HG03457 (cell line): ENCODE measurements at regions not wholly inside any gene's neighbourhood (a gene's known extent, or its start where the extent isn't known, plus 50 kb on each side); places are given as distances from the start of the nearest gene placed in this dataset.
A peak's percentile ranks its signal among the peaks of the same experiment; 100 is the strongest.
"Not testable (repeated sequence)": the region's sequence is repeated elsewhere in the genome, so short reads cannot be mapped to it uniquely, and the experiment has no call there.

Source experiments
- ATAC-seq: cut with Tn5 transposase; IDR thresholded peaks from one replicate; pipeline ENCODE4 v1.9.1; 2021; ENCODE audit warnings: moderate number of reproducible peaks; ENCODE audit not compliant: unreplicated experiment

- ATAC-seq: no peak
Measured at GRCh38 chr2:215833531-215834162, 179.7 kb downstream of the MREG start.

- ATAC-seq: no peak
Measured at GRCh38 chr2:215832791-215833190, 180.6 kb downstream of the MREG start.

- no peak for ATAC-seq
Measured at GRCh38 chr2:215831296-215831913, 181.9 kb downstream of the MREG start.

- ATAC-seq: no peak
Measured at GRCh38 chr2:215830304-215830703, 183.0 kb downstream of the MREG start.

- no peak for ATAC-seq
Measured at GRCh38 chr2:215829261-215829660, 184.1 kb downstream of the MREG start.

GRCh38 chr2:215828528-215829184, 184.7 kb downstream of the MREG start:
- no peak for ATAC-seq

GRCh38 chr2:215826838-215827441, 186.4 kb downstream of the MREG start:
- no peak for ATAC-seq

GRCh38 chr2:215826376-215826775, 187.0 kb downstream of the MREG start:
- no peak for ATAC-seq

GRCh38 chr2:215825707-215826106, 187.6 kb downstream of the MREG start:
- ATAC-seq: no peak

GRCh38 chr2:215821298-215821697, 192.1 kb downstream of the MREG start:
- ATAC-seq: not testable (repeated sequence)

GRCh38 chr2:215819713-215820112, 193.6 kb downstream of the MREG start:
- not testable (repeated sequence) for ATAC-seq

- no peak for ATAC-seq
Measured at GRCh38 chr2:215817046-215817445, 196.3 kb downstream of the MREG start.

- no peak for ATAC-seq
Measured at GRCh38 chr2:215816424-215816823, 196.9 kb downstream of the MREG start.

- no peak for ATAC-seq
Measured at GRCh38 chr2:215815960-215816359, 197.4 kb downstream of the MREG start.

- ATAC-seq: no peak
Measured at GRCh38 chr2:215812966-215813365, 200.4 kb downstream of the MREG start.

GRCh38 chr2:215811409-215812345, 201.7 kb downstream of the MREG start:
- peak; percentile 90 for ATAC-seq

GRCh38 chr2:215811003-215811402, 202.3 kb downstream of the MREG start:
- ATAC-seq: peak; percentile 28

GRCh38 chr2:215808996-215809395, 204.4 kb downstream of the MREG start:
- no peak for ATAC-seq

- no peak for ATAC-seq
Measured at GRCh38 chr2:215808194-215808593, 205.2 kb downstream of the MREG start.

GRCh38 chr2:215805493-215805892, 207.9 kb downstream of the MREG start:
- ATAC-seq: no peak

- no peak for ATAC-seq
Measured at GRCh38 chr2:215803150-215803549, 210.2 kb downstream of the MREG start.
